A673 (cell line): ENCODE measurements at regions not wholly inside any gene's neighbourhood (a gene's known extent, or its start where the extent isn't known, plus 50 kb on each side); places are given as distances from the start of the nearest gene placed in this dataset.

Experiments used
- BruUV-seq: library from RNA; stranded (reverse); fragments of 400-500 nt; replicated peaks from 2 replicates; lab custom pipeline; 2021; lab: Mats Ljungman, UMichigan
- CTCF ChIA-PET: fragments of 300-600 bp; sonication (Branson Sonifier 250); formaldehyde crosslinking; loops from one replicate; lab custom pipeline; 2022; ENCODE audit warnings: antibody characterized with exemption; lab: Charles Lee
- POLR2A ChIA-PET: fragments of 300-600 bp; sonication (Branson Sonifier 250); formaldehyde crosslinking; loops from one replicate; lab custom pipeline; 2022; ENCODE audit warnings: antibody characterized with exemption; ENCODE audit not compliant: low non-redundant PET; lab: Charles Lee
- DNase-seq: peaks from one replicate; pipeline ENCODE4 v3.0.0-alpha.2; 2015; ENCODE audit warnings: low spot score
- H3K27ac ChIP-seq: fragments of 200-600 bp; sonication (generic); 2 replicates; pipeline ENCODE4 v1.5.1; 2016; ENCODE audit warnings: mixed run types, low read depth, mild to moderate bottlenecking, mixed read lengths, antibody characterized with exemption, low read length; ENCODE audit not compliant: poor library complexity, severe bottlenecking
- H3K27me3 ChIP-seq: fragments of 200-600 bp; sonication (generic); replicated peaks from 2 replicates; pipeline ENCODE4 v1.6.1; 2017; ENCODE audit warnings: mixed run types, low read depth, mild to moderate bottlenecking, mixed read lengths, antibody characterized with exemption, low read length; ENCODE audit not compliant: insufficient read depth, poor library complexity
- H3K36me3 ChIP-seq: fragments of 200-600 bp; sonication (generic); 2 replicates; pipeline ENCODE4 v1.6.1; 2016; ENCODE audit warnings: mixed run types, mild to moderate bottlenecking, mixed read lengths, antibody characterized with exemption, low read length; ENCODE audit not compliant: insufficient read depth, poor library complexity, severe bottlenecking
- H3K4me1 ChIP-seq: fragments of 200-600 bp; sonication (generic); 2 replicates; pipeline ENCODE4 v1.6.1; 2017; ENCODE audit warnings: mixed run types, mild to moderate bottlenecking, mixed read lengths, antibody characterized with exemption, low read length; ENCODE audit not compliant: insufficient read depth, poor library complexity, severe bottlenecking
- H3K4me3 ChIP-seq: fragments of 200-600 bp; sonication (generic); 2 replicates; pipeline ENCODE4 v1.5.1; 2016; ENCODE audit warnings: low read depth, mixed run types, mild to moderate bottlenecking, mixed read lengths, low read length; ENCODE audit not compliant: poor library complexity, severe bottlenecking
- H3K9me3 ChIP-seq: fragments of 200-600 bp; sonication (generic); 2 replicates; pipeline ENCODE4 v1.6.1; 2016; ENCODE audit warnings: mixed run types, low read depth, mild to moderate bottlenecking, mixed read lengths, antibody characterized with exemption, low read length; ENCODE audit not compliant: poor library complexity, severe bottlenecking
- EZH2 ChIP-seq: fragments of 200-600 bp; sonication (generic); IDR thresholded peaks from 2 replicates; pipeline ENCODE4 v1.6.1; 2017; ENCODE audit warnings: borderline replicate concordance, low read depth, mild to moderate bottlenecking, mixed read lengths, antibody characterized with exemption, low read length; ENCODE audit not compliant: poor library complexity, severe bottlenecking
- intact Hi-C: fragments of 100-400 bp; cut with micrococcal nuclease; formaldehyde crosslinking; loops from one replicate; pipeline ENCODE4 v1.10.0; 2022; ENCODE audit not compliant: unreplicated experiment
- TF ChIP-seq, protein P1 (sequence below): fragments of 300-800, 200-600 bp; sonication (generic); conservative IDR thresholded peaks from 2 replicates; pipeline ENCODE4 v1.5.1; 2017; ENCODE audit warnings: low read depth, mild to moderate bottlenecking, antibody characterized with exemption, low read length, moderate library complexity, mixed read lengths

DNA sequence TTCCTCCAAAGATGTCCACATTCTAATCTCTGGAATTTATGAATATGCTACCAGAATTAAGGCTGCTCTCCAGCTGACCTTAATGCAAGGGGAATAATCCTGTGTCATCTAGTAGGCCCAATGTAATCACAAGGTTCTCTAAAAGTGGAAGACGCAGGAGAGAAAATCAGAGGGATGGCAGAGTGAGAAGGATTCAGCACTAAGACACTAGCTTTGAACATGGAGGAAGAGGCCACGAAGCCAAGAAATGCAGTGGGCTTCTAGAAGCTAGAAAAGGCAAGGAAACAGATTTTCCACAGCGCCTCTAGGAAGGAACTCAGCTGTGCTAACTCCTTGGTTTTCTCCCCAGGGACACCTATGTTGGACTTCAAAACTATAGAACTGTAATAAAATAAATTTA is 240.7 kb upstream of the TRAM1L1 start:
- Histone ChIP-seq H3K27ac (no peak overlapping the region), H3K4me3 (no peak overlapping the region), H3K36me3 (no peaks in the 10 kb centered on the region), H3K27me3 (no peaks in the 10 kb centered on the region), H3K9me3 (no peaks in the 10 kb centered on the region), H3K4me1 (no peaks in the 10 kb centered on the region)
- BruUV-seq, result no TSS peak
- TF ChIP-seq EZH2, result no peak
- TF ChIP-seq, protein P1, sequence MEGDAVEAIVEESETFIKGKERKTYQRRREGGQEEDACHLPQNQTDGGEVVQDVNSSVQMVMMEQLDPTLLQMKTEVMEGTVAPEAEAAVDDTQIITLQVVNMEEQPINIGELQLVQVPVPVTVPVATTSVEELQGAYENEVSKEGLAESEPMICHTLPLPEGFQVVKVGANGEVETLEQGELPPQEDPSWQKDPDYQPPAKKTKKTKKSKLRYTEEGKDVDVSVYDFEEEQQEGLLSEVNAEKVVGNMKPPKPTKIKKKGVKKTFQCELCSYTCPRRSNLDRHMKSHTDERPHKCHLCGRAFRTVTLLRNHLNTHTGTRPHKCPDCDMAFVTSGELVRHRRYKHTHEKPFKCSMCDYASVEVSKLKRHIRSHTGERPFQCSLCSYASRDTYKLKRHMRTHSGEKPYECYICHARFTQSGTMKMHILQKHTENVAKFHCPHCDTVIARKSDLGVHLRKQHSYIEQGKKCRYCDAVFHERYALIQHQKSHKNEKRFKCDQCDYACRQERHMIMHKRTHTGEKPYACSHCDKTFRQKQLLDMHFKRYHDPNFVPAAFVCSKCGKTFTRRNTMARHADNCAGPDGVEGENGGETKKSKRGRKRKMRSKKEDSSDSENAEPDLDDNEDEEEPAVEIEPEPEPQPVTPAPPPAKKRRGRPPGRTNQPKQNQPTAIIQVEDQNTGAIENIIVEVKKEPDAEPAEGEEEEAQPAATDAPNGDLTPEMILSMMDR, result no peak
- DNase-seq, result no peak
- ChIA-PET CTCF (no interaction called here), POLR2A (interaction anchor here (0.6 kb wide), 1 partner anchor 13 kb away, joined by 12 read pairs; no protein-coding TSS in a partner anchor)
- intact Hi-C loops, result no loop called here

DNA sequence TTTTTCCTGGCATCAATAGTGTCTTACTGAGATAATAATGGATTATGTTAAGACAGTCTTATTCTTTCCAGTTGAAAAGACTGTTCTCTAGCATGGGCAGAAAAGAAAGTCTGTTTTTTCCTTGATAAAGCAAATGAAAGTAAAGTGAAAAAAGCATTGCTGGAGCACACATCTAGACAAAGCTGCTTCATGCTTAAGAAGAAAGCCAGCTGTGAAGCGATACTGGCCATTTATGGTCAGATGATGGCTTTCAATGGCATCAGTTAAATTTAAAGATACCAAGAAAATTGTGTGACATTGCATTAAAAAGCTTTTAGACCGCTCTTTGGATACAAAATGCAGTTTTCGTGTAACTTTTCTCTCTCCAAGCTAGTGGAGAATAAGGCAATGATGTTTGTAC is 242.1 kb upstream of the TRAM1L1 start:
- CTCF ChIA-PET, result no interaction called here
- intact Hi-C loops, result no loop called here
- no peak for DNase-seq

GRCh38 chr4:117328333-117328732 is 243.0 kb upstream of the TRAM1L1 start:
- H3K27me3 ChIP-seq, result no peaks in the 10 kb centered on the region
- CTCF ChIA-PET, result no interaction called here
- H3K9me3 ChIP-seq, result no peaks in the 10 kb centered on the region
- no peak overlapping the region for H3K4me3 ChIP-seq
- POLR2A ChIA-PET, result no interaction called here
- H3K27ac ChIP-seq, result no peak overlapping the region
- TF ChIP-seq, protein P1, result no peak
- no peak for TF ChIP-seq EZH2
- intact Hi-C loops, result no loop called here
- BruUV-seq, result no TSS peak
- DNase-seq, result no peak
- H3K4me1 ChIP-seq, result no peaks in the 10 kb centered on the region
- H3K36me3 ChIP-seq, result no peaks in the 10 kb centered on the region

More for the DNA sequence above, 242.1 kb upstream of the TRAM1L1 start:
- Histone ChIP-seq H3K27ac (no peak overlapping the region), H3K36me3 (no peaks in the 10 kb centered on the region), H3K4me1 (no peaks in the 10 kb centered on the region), H3K9me3 (no peaks in the 10 kb centered on the region), H3K27me3 (no peaks in the 10 kb centered on the region), H3K4me3 (no peak overlapping the region)
- BruUV-seq, result no TSS peak
- POLR2A ChIA-PET, result no interaction called here
- TF ChIP-seq, protein P1, result no peak
- TF ChIP-seq EZH2, result no peak
